GM13976 (cell line): ENCODE measurements at regions not wholly inside any gene's neighbourhood (a gene's known extent, or its start where the extent isn't known, plus 50 kb on each side); places are given as distances from the start of the nearest gene placed in this dataset.

Source experiments
- DNase-seq: peaks from one replicate; pipeline ENCODE4 v3.0.0; 2012; ENCODE audit warnings: low spot score
- in situ Hi-C: fragments of 300-500 bp; cut with MboI; formaldehyde crosslinking; loops from one replicate; pipeline ENCODE4 v1.12.0; 2022; ENCODE audit warnings: low sequenced_read_pairs, mixed read lengths, inconsistent platforms; ENCODE audit not compliant: unreplicated experiment
- TF ChIP-seq, protein P1 (sequence below): IDR thresholded peaks from 2 replicates; pipeline ENCODE4 v1.5.1; 2012; ENCODE audit warnings: borderline replicate concordance, mild to moderate bottlenecking; ENCODE audit not compliant: insufficient read depth; ENCODE audit errors: extremely low read depth, missing control alignments, control extremely low read depth

- DNase-seq = no peak
Measured at GRCh38 chr2:139175510-139175909, 395.3 kb upstream of the NXPH2 start.

GRCh38 chr2:139170406-139170805, 390.2 kb upstream of the NXPH2 start:
- in situ Hi-C loops = no loop called here

More at GRCh38 chr2:139175510-139175909, 395.3 kb upstream of the NXPH2 start:
- TF ChIP-seq, protein P1, sequence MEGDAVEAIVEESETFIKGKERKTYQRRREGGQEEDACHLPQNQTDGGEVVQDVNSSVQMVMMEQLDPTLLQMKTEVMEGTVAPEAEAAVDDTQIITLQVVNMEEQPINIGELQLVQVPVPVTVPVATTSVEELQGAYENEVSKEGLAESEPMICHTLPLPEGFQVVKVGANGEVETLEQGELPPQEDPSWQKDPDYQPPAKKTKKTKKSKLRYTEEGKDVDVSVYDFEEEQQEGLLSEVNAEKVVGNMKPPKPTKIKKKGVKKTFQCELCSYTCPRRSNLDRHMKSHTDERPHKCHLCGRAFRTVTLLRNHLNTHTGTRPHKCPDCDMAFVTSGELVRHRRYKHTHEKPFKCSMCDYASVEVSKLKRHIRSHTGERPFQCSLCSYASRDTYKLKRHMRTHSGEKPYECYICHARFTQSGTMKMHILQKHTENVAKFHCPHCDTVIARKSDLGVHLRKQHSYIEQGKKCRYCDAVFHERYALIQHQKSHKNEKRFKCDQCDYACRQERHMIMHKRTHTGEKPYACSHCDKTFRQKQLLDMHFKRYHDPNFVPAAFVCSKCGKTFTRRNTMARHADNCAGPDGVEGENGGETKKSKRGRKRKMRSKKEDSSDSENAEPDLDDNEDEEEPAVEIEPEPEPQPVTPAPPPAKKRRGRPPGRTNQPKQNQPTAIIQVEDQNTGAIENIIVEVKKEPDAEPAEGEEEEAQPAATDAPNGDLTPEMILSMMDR = no peak
- in situ Hi-C loops = no loop called here

GRCh38 chr2:139165601-139166000, 385.4 kb upstream of the NXPH2 start:
- TF ChIP-seq, protein P1 = no peak
- DNase-seq = no peak
- in situ Hi-C loops = no loop called here

More at GRCh38 chr2:139170406-139170805, 390.2 kb upstream of the NXPH2 start:
- DNase-seq = no peak
- TF ChIP-seq, protein P1 = no peak

GRCh38 chr2:139165041-139165440, 384.9 kb upstream of the NXPH2 start:
- no peak for DNase-seq

DNA sequence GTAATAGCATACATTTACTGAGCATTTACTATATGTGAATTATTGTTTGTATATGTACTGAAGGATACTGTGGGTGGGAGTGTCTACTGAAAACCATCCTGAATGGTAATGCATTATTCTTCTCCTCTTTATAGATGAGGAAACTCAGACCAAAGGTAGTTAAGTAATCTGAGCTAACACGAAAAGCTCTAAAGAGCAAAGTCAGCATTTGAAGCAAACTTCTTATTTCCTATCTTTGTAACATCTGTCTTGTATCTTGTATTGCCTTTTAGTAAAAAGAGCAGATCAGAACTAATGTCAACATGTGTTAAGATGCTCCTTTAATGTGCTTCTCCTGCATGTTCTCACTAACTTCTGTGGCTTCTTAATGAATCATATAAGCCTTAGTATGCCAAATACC, 382.8 kb upstream of the NXPH2 start:
- DNase-seq = no peak
- TF ChIP-seq, protein P1 = no peak
- in situ Hi-C loops = no loop called here

More at GRCh38 chr2:139165041-139165440, 384.9 kb upstream of the NXPH2 start:
- TF ChIP-seq, protein P1 = no peak
- in situ Hi-C loops = no loop called here

DNA sequence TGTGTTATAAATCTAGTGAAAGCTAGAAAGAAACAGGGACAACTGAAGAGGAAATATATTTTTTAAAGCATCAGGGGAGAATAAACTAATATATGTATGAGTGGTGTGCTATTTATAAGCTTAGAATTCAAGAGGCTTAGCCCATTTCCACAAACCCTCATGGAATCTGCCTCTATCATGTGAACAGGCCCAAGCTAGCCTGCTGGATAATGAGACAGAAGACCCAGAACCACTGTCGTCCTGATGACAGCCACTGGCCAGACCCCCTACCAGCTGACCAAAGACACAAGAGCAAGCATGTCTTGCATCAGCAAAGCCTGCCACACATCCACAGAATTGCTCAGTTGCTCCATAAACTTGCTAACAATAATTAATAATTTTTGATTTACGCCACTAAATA, 382.3 kb upstream of the NXPH2 start:
- TF ChIP-seq, protein P1 = no peak
- in situ Hi-C loops = no loop called here
- DNase-seq = no peak

DNA sequence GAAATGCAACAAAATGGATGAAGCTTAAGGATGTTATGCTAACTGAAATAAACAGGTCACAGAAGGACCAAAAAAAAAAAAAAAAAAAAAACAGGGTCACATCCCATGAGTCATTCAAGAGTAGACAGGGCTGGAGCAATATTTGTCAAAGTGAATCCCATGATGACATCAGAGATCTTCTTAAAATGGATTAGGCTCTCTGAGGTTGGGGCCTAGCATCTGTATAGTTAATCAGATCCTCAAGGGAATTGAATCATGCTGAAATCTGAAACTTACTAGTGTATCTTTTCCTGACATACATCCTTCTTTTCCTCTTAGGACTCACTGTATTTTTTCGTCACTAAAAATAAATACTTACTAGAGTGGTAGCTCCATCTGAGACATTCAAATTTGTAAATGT, 380.6 kb upstream of the NXPH2 start:
- DNase-seq = no peak
- in situ Hi-C loops = no loop called here
- TF ChIP-seq, protein P1 = no peak
